HG03342 (cell line): ENCODE measurements at regions not wholly inside any gene's neighbourhood (a gene's known extent, or its start where the extent isn't known, plus 50 kb on each side); places are given as distances from the start of the nearest gene placed in this dataset.
"Not testable (repeated sequence)": the region's sequence is repeated elsewhere in the genome, so short reads cannot be mapped to it uniquely, and the experiment has no call there.

ENCODE experiments used
- ATAC-seq: cut with Tn5 transposase; IDR thresholded peaks from one replicate; pipeline ENCODE4 v1.9.1; 2021; ENCODE audit warnings: mild to moderate bottlenecking, moderate library complexity; ENCODE audit not compliant: unreplicated experiment

- no peak for ATAC-seq
These were observed 184.1 kb downstream of the TEX13C start for GRCh38 chrX:125503769-125504168.

DNA sequence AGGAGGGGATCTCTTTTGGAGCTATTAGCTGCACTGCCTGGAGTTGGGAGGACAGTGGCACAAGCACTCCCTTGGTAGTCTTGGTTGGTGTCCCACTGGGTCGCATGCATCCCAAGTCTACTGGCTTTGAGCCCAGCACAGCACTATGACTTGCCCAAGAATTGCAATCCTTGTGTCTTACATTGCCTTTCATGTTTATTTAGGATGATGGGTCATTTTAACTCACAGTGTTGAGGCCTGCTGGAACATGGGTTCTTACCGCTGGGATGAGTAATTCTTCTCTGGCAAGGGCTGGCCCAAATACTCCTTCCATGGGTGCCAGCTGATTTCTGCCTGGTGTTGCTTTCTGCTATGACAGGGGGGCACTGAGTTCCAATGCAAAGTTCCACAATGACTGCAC is 185.5 kb downstream of the TEX13C start:
- no peak for ATAC-seq

GRCh38 chrX:125507119-125507518 is 187.4 kb downstream of the TEX13C start:
- ATAC-seq = no peak

DNA sequence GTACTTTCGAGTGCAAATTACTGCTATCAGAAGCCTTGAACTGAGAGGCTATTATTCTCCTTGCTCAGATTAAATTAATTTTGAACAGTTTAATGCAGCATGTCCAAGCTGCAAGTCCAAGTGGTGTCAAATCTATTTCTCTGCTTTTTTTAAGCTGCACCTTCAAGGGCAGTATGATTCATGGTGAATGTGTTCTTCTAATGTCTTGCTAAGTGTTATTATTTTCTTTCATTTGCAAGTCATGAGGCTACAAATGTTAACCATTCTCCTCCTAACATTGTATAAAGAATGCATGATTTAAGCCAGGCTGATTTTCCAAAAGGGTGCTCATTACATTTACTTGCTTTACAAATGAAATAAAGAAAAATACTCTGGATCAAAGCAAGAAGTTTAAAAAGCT is 200.4 kb downstream of the TEX13C start:
- ATAC-seq = no peak

DNA sequence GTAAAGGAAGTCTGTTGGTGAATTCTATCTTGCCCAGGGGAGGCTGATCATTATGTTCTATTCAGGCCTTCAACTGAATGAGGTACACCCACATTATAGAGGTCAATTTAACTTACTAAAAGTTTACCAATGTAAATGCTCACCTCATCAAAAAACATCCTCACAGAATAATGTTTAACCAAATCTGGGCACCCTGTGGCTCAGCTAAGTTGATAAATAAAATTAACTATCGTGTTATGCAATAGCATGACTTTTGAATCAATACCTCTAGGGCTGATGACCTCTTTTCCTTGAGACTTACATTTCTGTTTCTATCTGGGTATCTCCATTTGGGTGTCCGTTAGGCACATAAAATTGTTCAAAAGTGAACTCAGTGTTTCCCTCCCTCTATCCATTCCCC is 203.1 kb downstream of the TEX13C start:
- no peak for ATAC-seq

GRCh38 chrX:125532411-125533089 is 212.9 kb downstream of the TEX13C start:
- ATAC-seq = no peak

DNA sequence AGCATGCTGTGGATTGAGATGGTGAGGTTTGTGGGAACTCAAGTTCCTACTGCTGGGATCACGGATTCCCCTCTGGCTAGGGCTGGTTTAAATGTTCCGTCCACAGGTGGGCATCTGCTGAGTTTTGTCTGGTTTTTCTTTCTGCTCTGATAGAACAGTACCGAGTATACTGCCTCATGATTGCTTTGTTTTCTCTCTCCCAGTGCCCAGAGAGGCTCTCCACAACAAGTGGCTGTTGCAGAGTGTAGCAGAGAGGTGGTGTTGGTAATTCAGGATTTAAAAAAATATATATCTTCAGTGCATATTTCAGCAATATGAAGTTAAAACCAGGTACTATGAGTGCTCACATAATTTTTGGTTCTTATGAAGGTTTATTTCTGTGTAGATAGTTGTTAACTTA is 213.7 kb downstream of the TEX13C start:
- no peak for ATAC-seq

DNA sequence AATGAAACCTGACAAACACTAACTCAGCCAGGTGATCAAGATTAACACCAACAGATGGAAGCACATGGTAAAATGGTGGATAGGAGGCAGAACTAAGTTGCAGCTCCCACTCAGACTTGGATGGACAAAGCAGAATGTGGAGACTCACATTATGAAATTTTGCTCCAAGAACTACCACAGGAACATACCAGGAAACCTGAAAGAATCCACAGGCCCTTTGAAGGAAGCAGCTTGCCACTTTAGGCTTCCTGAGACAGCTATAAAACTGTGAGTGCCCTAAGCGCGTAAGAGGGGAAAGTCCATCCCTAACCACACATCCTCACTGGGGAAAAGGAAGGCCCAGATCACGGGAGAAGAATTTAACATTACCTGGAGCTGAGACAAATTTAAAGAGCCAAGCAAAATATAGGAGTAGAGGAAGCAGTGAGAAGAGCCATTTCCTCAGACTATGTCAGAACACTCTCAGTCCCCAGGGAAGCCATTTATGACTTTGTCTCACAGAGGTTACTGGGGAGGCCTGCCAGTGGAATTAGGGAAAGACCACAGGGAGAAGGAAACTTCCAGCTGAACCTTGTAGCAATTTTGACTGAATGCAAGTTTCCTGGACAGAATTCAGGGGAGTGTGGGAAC is 224.5 kb downstream of the TEX13C start:
- ATAC-seq = no peak

DNA sequence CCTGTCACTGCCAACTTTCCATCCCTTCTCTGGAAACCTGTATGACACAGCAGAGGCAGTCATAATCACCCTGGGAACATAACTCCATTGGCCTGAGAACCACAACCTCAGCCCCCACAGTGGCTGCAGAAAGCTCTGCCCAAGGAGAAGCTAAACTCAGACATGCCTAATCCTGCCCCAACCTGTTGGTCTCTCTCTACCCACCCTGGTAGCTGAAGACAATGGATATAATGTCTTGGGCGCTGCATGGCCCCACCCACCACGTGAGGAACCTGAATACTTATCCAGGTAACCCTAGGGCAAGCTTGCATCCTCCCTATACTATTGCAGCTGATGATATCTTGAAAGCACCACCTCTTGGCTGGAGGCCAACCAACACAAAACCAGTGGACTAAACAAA is 225.2 kb downstream of the TEX13C start:
- ATAC-seq = no peak

DNA sequence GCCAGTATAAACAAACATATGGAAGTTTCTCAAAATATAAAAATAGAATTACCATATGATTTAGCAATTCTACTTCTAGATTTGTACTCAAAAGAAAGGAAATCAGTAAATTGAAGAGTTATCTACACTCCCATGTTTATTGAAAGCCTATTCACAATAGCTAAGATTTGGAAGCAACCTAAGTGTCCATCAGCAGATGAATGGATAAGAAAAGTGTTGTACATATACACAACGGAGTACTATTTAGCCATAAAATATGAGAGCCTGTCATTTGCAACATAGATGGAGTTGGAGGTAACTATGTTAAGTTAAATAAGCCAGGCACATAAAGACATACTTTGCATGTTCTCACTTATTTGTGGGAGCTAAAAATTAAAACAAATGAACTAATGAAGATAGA is 257.8 kb downstream of the TEX13C start:
- ATAC-seq = no peak

DNA sequence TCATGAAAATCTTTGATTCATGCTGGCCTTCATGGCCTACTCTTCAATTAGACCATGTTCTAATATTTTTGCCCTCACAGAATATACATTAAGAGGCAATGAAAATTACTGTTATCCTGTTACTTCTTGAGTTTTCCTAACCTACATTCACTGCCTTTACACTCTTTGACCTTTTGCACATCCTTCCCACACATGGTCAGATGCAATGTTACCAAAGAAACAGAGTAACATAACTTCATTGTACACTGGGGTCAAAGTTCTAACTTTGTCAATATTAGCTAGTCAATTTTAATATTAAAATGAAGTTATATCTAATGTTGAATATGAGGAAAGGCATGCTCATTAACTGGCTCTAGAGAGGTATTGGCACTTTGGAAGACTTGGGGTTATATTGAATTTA is 284.8 kb downstream of the TEX13C start:
- no peak for ATAC-seq

DNA sequence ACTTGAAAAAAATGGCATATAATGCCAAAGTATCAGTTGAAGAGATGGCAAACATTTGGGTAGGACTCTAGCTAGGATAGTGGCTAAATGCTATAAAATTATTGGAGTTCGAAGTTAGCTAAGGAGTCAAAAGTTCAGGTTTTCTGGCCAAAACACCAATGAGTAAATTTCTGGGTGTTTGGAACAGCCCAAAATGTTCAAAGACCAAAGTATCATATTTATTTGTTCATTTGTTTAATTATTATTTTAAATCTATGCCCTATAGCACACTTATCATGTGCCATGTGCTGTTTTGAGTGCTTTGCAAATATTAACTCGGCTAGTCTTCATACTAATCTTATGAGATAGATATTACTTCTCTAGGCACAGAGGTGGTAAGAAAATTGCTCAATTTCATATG is 285.5 kb downstream of the TEX13C start:
- ATAC-seq = no peak

GRCh38 chrX:125614591-125615343 is 295.1 kb downstream of the TEX13C start:
- not testable (repeated sequence) for ATAC-seq

DNA sequence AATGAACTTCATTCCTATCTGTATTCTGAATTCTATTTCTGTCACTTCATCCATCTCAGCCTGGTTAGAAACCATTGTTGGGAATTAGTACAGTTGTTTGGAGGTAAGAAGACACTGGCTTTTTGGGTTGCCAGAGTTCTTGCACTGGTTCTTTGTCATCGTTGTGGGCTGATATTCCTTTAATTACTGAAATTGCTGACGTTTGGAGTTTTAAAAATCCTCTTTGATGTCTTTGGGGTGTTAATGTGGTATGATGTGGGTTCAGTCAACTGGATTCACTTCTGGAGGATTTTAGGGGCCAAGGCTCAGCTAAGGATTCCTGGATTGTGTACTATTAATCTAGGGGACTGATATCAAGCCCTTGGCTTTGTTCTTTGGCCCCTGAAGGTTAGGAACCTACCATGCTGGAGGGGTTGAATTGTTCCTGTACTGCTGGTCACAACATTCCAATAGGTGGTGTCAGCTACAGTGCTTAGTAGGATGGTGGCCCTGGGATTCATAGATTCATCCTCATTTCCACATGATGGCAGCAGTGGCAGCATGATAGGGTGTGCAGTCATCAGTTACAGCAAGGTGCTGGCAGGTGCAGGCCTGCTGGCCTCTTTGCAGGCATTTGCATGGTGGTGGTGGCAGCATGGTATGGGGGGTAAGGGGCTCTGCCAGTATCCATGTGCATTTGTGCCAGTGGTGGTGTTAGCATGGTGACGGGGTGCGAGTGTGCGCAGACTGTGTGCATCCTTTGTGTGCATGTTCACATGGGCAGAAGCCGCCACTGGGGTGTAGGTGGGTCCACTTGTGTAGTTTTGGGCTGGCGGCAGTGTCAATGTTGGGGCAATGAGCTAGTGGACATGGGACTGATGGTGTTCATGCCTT is 301.3 kb downstream of the TEX13C start:
- no peak for ATAC-seq

DNA sequence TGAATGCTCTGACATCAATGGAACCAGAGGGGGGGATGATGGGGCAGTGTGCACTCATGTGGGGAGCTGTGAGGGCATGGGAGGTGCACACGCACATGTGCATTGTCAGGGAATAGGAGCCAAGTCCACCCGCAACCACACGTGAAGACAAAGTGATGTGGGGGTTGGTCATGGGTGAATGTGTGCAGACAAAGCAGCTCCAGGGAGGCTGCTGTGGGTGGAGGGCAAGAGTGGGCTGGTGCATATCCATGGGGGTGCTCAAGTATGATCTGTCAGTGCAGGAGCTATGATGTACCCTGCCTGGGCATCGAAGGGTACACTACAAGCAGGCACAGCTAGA is 301.9 kb downstream of the TEX13C start:
- no peak for ATAC-seq

DNA sequence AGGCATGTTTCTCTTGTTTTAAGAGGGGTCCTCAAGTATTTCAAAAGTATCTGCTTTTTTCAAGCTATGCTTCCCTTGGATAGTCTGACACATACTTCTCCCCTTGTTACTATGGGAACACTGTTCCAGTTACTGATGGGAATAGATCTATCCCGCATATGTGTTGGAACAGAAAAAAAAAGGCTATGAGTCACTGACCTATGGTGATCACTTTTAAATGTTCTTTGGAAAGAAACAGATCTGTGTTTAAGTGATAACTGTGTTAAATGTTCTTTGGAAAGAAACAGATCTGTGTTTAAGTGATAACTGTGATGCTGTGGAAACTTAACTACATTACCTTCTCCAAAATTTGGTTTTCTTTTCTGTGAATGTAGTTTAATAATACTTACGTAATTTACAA is 303.2 kb downstream of the TEX13C start:
- no peak for ATAC-seq

DNA sequence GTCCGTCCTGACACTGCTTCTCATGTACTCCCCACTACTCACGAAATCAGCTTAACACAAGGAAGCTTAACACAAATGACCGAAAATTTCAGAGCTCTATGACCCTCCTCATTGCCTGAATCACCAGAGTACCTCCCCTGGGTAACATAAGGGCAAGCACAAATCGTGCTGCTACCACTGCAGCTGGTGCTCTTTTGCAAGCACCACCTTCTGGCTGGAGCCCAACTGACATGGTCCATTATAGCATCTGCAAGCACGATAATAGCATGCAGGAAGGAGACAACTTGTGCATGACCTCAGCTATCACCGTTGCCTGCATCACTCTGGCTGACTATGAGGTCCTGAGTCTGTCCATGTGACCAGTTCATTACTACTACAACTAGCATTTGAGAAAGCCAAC is 308.0 kb downstream of the TEX13C start:
- ATAC-seq = no peak

- ATAC-seq = no peak
These were observed 308.8 kb downstream of the TEX13C start for GRCh38 chrX:125628435-125628834.

DNA sequence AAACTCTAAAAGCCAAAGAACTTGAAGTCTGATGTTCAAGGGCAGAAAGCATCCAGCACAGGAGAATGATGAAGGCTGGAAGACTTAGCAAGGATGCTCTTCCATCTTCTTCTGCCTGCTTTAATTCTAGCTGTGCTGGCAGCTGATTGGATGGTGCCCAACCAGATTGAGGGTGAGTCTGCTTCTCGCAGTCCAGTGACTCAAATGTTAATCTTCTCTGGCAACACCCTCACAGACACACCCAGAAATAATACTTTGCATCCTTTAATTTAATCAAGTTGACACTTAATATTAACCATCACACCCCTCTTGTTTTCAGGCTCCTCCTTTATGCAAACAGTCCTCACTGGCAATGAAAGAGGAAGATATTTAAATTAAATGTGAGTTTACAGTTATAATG is 321.7 kb downstream of the TEX13C start:
- ATAC-seq = no peak

- ATAC-seq = peak; percentile 87
These were observed 326.5 kb downstream of the TEX13C start for GRCh38 chrX:125646195-125646594.

- no peak for ATAC-seq
These were observed 331.8 kb downstream of the TEX13C start for GRCh38 chrX:125651426-125651825.
